ENCODE measurements at regions not wholly inside any gene's neighbourhood (a gene's known extent, or its start where the extent isn't known, plus 50 kb on each side); places are given as distances from the start of the nearest gene placed in this dataset.

GRCh38 chr2:181394741-181395437 is 62.3 kb upstream of the ITGA4 start:
- intact Hi-C loops (cut with DNase I; ENCODE audit: low total_unique reads), result no loop called here
- WGBS, 2 donors (ENCODE audit: low coverage in 1 of 2), result 55 to 59% methylated on average over 4 of the region's 4 CpGs

GRCh38 chr2:181395851-181396250 is 61.3 kb upstream of the ITGA4 start:
- Histone ChIP-seq H3K36me3 (no peaks in the 10 kb centered on the region), H3K27me3 (no peaks in the 10 kb centered on the region), H3K9me3 (no peaks in the 10 kb centered on the region), H3K27ac (no peak overlapping the region), H3K4me1 (peaks cover 0 to 6% (median 0%) of the 10 kb centered on the region in 4 donors), H3K4me3 (no peak overlapping the region)
- WGBS, 2 donors (ENCODE audit: low coverage in 1 of 2), result 88 to 94% methylated on average over 2 of the region's 2 CpGs
- in situ Hi-C loops (cut with MboI; ENCODE audit: low pct_ligation_motif_present in 1 of 4, low pct_unique_long_range_greater_than_20kb in 1 of 4, low sequenced_read_pairs in 3 of 4), result no loop called here
- no peak for DNase-seq
- intact Hi-C loops (cut with DNase I; ENCODE audit: low total_unique reads), result no loop called here
- TF ChIP-seq EP300 (IDR thresholded peaks at IDR 0.05; ENCODE audit: low read depth) (no peak), POLR2A (IDR thresholded peaks at IDR 0.05) (no peak), POLR2AphosphoS5 (IDR thresholded peaks at IDR 0.05) (no peak), CTCF (IDR thresholded peaks at IDR 0.05) (no peak)

More at GRCh38 chr2:181394741-181395437, 62.3 kb upstream of the ITGA4 start:
- no peaks in the 10 kb centered on the region for H3K9me3 ChIP-seq
- H3K27ac ChIP-seq, result no peak overlapping the region
- no peak for TF ChIP-seq CTCF (IDR thresholded peaks at IDR 0.05)
- H3K4me1 ChIP-seq, result peaks cover 0 to 6% (median 0%) of the 10 kb centered on the region in 4 donors
- H3K4me3 ChIP-seq, result no peak overlapping the region
- no peak for DNase-seq
- in situ Hi-C loops (cut with MboI; ENCODE audit: low pct_ligation_motif_present in 1 of 4, low pct_unique_long_range_greater_than_20kb in 1 of 4, low sequenced_read_pairs in 3 of 4), result no loop called here
- no peaks in the 10 kb centered on the region for H3K36me3 ChIP-seq
- H3K27me3 ChIP-seq, result no peaks in the 10 kb centered on the region

GRCh38 chr2:181396256-181397123 is 60.7 kb upstream of the ITGA4 start:
- Histone ChIP-seq H3K9me3 (no peaks in the 10 kb centered on the region), H3K4me3 (no peak overlapping the region), H3K4me1 (peaks cover 0 to 6% (median 0%) of the 10 kb centered on the region in 4 donors), H3K36me3 (no peaks in the 10 kb centered on the region), H3K27ac (no peak overlapping the region), H3K27me3 (no peaks in the 10 kb centered on the region)
- WGBS, 2 donors (ENCODE audit: low coverage in 1 of 2), result 82 to 84% methylated on average over 6 of the region's 6 CpGs
- in situ Hi-C loops (cut with MboI; ENCODE audit: low pct_ligation_motif_present in 1 of 4, low pct_unique_long_range_greater_than_20kb in 1 of 4, low sequenced_read_pairs in 3 of 4), result no loop called here
- intact Hi-C loops (cut with DNase I; ENCODE audit: low total_unique reads), result no loop called here
- TF ChIP-seq EP300 (IDR thresholded peaks at IDR 0.05; ENCODE audit: low read depth), result no peak
- TF ChIP-seq POLR2AphosphoS5 (IDR thresholded peaks at IDR 0.05), result no peak
- TF ChIP-seq CTCF (IDR thresholded peaks at IDR 0.05), result no peak
- no peak for TF ChIP-seq POLR2A (IDR thresholded peaks at IDR 0.05)
- DNase-seq, result no peak

- intact Hi-C loops (cut with DNase I; ENCODE audit: low total_unique reads), result no loop called here
- H3K4me3 ChIP-seq, result no peak overlapping the region
- H3K27ac ChIP-seq, result no peak overlapping the region
- no peak for DNase-seq
- in situ Hi-C loops (cut with MboI; ENCODE audit: low pct_ligation_motif_present in 1 of 4, low pct_unique_long_range_greater_than_20kb in 1 of 4, low sequenced_read_pairs in 3 of 4), result no loop called here
- no peaks in the 10 kb centered on the region for H3K9me3 ChIP-seq
- H3K27me3 ChIP-seq, result no peaks in the 10 kb centered on the region
- TF ChIP-seq EP300 (IDR thresholded peaks at IDR 0.05; ENCODE audit: low read depth) (no peak), CTCF (IDR thresholded peaks at IDR 0.05) (no peak), POLR2AphosphoS5 (IDR thresholded peaks at IDR 0.05) (no peak), POLR2A (IDR thresholded peaks at IDR 0.05) (no peak)
- H3K36me3 ChIP-seq, result no peaks in the 10 kb centered on the region
- peaks cover 0 to 6% (median 0%) of the 10 kb centered on the region in 4 donors for H3K4me1 ChIP-seq
- 91% methylated on average over 4 of the region's 4 CpGs; no CpG with 5 or more reads in 1 of the 2 donors for WGBS, 2 donors (ENCODE audit: low coverage in 1 of 2)
These were observed 59.9 kb upstream of the ITGA4 start for GRCh38 chr2:181397331-181397730.
